Endothelial cell of hepatic sinusoid (primary cell): ENCODE measurements at regions not wholly inside any gene's neighbourhood (a gene's known extent, or its start where the extent isn't known, plus 50 kb on each side); places are given as distances from the start of the nearest gene placed in this dataset.
"Not testable (repeated sequence)": the region's sequence is repeated elsewhere in the genome, so short reads cannot be mapped to it uniquely, and the experiment has no call there.

Source experiments
- in situ Hi-C: cut with HindIII; loops from 2 replicates; pipeline ENCODE4 v1.10.0; 2017; ENCODE audit warnings: low sequenced_read_pairs

- in situ Hi-C loops, result no loop called here
These were observed 378.8 kb upstream of the FAR2 start for GRCh38 chr12:28770322-28770721.

GRCh38 chr12:28771968-28772367 is 377.1 kb upstream of the FAR2 start:
- in situ Hi-C loops, result no loop called here

- in situ Hi-C loops, result no loop called here
These were observed 373.5 kb upstream of the FAR2 start for GRCh38 chr12:28775556-28775955.

DNA sequence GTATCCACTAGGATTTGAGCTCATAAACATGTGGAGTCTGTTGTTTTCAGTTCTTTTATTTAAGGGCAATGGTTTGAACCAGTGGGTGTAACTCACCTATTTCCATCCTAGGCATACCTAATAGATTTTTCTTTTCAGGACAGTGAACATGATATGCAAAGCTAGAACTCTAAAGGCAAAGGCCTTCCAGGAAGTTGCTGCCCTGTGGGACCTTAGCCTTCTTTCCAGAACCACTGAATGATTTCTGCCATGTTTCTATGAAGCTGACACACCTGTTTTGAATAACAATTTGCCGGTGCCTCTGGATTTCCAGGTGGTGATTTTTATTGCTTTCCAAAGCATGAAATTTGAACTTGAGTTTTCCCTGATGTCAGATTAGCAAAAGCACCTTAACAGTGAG is 372.9 kb upstream of the FAR2 start:
- in situ Hi-C loops, result no loop called here

DNA sequence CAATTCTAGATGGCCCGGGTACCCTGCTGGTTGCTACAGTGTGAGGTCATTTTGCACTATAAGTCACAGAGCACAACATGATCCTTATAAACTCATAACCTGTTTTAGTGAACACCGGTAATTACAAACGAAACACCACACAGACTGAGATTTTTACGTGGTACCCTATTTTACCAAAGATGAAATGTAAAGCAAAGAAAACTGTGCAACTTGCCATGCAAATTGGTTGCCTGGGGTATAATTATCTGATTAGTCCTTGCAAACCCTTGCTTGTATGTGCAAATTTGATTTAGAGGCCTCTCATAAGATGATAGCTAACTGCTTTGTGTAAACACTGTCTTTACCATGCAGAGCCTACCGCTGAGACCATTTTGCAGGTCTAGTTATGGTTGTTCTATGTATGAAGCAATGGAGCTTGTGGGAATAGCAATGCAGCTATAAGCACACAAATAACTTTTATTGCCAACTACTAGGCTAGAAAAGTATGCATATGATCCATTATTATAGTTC is 372.1 kb upstream of the FAR2 start:
- in situ Hi-C loops, result no loop called here

DNA sequence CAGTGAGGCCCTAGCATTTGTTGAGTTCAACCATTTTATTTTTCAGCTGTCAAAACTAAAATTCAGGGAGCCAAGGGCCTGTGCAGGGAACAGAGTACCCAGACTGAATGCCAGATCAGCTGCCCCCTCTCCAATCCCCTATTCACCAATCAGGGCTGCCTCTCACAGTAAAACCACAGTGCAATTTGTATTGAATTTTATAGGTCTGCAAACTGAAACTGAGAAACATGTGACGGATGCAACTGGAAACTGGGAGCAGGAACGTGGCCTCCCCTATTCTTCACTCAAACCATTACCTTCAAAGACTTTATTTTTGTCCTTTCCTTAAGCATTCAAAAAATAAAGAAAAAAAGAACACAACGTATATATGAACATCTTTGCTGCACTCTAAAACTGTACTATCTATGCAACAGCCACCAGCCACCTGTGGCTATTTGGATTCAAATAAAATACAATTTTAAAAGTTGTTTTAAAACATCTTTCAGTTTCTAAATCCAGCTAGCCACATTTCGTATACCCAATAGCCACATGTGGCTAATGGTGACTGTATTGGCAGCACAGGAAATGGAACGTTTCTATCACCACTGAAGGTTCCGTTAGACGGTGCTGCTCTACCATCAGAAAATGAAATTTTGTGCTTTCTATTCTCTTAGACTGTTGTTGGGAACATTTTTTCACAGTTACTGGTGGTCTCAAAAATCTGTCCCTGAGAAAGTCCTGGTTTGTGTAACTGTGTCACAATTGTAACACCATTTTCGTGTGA is 371.3 kb upstream of the FAR2 start:
- in situ Hi-C loops, result no loop called here

- in situ Hi-C loops, result no loop called here
These were observed 369.0 kb upstream of the FAR2 start for GRCh38 chr12:28780096-28780495.

GRCh38 chr12:28780960-28781359 is 368.1 kb upstream of the FAR2 start:
- in situ Hi-C loops, result no loop called here

DNA sequence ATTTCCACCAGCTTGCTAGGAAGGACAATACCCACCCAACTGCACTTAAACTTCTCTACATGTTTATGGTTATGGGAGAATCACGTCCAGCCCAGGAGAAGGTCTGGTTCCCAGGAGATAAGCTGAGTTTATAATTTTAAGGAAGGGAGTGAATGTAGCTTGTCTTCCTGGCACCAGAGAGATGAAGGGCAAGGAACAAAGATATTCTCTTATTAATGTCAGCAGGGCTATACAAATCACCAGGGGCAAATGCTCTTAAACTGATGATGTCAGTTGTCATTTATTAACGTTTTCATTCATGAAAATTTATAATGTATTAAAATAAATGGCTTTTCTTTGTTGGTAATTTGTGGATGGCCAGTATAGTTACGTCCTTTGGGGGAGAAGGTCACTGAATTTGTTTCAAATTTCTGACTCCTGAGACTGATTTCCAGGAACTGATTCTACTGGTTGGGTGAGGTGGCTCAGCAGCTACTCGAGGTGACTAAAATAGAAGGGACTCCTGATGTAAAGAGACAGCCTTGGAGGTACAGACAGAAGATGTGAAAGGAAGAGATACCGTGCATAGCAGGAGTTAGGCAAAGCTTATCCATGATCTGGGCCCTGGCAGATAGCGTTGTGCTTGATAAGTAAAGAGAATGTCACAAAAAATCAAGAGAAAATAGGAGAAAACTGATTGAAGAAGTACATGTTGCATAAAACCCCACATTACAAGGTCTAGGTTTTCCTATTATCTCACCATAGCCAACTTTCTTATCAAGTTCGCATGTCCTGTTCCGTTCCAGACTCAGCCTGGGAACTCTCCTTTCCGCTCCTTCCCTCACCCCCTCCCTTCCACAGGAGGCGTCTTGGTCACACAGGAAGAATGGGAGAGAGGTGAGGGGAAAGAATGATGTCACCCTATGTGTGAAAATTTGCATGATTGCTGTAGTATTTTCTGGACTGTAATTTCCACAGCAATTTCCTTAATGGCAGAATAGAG is 367.1 kb upstream of the FAR2 start:
- in situ Hi-C loops, result no loop called here

GRCh38 chr12:28782812-28783211 is 366.3 kb upstream of the FAR2 start:
- in situ Hi-C loops, result no loop called here

GRCh38 chr12:28787151-28787550 is 361.9 kb upstream of the FAR2 start:
- in situ Hi-C loops, result no loop called here

- in situ Hi-C loops, result not testable (repeated sequence)
These were observed 360.8 kb upstream of the FAR2 start for GRCh38 chr12:28788256-28788655.

GRCh38 chr12:28793581-28794151 is 355.4 kb upstream of the FAR2 start:
- in situ Hi-C loops, result no loop called here

DNA sequence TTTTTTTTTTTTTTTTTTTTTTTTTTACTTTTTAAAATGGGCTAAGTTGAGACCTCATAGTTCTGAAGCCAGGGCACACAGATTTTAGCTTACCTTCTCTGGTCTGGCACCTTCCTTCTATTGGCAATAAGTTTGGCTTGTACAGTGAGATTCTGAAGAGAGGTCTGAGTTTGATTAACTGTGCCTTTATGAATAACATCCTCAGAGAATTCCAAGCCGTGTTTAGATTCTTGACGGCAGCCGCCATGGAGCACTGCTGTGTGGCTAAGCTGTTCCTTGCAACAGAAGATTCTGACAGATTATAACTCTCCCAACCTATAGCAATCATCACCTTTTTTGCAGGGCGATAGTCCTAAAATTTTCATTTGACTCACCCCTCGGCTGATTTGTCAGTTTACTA is 354.9 kb upstream of the FAR2 start:
- in situ Hi-C loops, result no loop called here

DNA sequence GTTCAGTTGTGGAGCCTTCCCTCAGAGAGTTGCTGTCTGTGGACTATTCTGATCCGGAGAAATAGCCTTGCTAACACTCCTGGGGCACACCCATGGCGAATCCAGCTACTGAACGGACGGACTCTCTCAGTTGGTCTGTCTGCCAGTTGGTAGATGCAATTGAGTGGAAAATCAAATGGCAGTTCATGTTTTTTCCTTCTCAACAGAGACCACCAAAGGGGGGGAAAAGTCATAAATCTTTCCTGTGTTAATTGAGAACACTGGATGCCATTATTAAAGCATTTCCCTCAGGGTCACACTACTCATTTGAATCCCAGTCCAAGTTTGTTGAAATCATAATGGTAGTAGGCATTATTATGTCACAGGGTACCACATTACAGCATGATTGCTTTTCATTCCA is 354.3 kb upstream of the FAR2 start:
- in situ Hi-C loops, result no loop called here

GRCh38 chr12:28795311-28795710 is 353.8 kb upstream of the FAR2 start:
- in situ Hi-C loops, result no loop called here

DNA sequence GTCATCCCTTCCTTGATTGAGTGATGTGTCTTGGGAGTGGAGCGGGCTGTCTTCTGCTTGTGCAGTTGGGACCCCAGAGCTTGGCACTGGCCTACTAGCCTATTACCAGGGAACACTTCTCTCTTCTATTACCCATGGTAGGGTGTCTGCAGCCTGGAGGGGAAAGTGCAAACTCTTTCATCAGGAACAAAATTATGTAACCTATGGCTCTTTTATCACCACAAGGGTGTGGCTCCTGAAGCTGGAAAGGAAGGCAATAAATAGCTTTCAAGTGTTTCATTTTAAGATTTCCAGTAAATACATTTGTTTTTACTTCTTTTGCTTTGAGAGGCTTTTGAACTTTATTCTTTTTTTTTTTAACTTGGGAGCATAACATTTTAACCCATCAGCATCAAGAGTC is 349.7 kb upstream of the FAR2 start:
- in situ Hi-C loops, result no loop called here

GRCh38 chr12:28800129-28800528 is 348.9 kb upstream of the FAR2 start:
- in situ Hi-C loops, result no loop called here

DNA sequence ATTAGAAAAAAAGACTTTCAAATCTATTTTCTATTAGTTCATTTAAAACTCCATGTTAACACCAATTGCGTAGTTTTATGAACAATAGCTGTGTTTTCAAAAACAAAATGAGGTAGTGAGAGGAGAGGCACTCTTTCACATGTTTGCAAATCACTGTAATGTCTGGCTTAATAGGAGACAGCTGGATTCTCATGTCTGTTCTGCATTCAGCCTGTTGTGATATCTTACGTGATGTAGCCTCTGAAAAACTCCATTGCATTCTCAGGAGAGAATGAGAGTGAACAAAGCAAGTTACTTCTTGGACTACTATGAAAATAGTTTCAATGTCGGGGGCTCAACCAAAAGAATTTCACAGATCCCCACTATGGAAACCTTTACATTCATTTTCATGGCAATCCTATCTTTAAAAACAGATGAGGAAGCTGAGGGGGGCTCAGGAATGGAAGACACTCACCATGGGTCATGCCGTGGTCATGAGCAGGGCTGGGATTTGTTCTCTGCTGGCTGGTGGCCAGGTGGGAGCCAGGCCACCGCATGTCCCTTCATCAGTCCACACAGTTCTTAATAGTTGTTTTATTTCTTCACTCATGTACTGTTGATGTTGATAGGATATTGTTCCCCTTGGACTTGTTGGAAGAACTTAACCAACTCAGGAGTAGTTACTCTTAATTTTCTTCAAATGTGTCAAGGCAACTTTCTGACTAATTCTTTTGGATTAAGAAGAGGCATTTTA is 346.2 kb upstream of the FAR2 start:
- in situ Hi-C loops, result no loop called here

DNA sequence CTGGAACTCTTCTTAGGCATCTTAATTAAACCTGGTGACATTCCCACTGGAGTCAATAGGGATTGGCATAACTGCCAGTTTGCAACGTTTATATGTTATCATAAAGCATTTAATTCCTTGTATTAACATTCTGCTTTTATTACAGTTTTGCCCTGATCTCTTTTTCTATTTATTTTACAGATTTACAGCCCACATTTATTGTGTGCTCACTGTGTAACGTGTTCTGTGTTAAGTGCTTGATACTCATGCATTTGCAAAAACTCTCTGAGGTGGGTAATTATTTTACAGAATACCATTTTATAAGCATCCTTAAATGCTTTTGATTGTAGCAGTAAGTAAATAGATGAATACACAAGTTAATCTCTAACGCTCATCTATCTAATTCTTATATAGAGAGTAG is 341.5 kb upstream of the FAR2 start:
- in situ Hi-C loops, result no loop called here

- in situ Hi-C loops, result no loop called here
These were observed 337.6 kb upstream of the FAR2 start for GRCh38 chr12:28811457-28811856.
